ENCODE measurements at regions not wholly inside any gene's neighbourhood (a gene's known extent, or its start where the extent isn't known, plus 50 kb on each side); places are given as distances from the start of the nearest gene placed in this dataset.
"Not testable (repeated sequence)": the region's sequence is repeated elsewhere in the genome, so short reads cannot be mapped to it uniquely, and the experiment has no call there.

DNA sequence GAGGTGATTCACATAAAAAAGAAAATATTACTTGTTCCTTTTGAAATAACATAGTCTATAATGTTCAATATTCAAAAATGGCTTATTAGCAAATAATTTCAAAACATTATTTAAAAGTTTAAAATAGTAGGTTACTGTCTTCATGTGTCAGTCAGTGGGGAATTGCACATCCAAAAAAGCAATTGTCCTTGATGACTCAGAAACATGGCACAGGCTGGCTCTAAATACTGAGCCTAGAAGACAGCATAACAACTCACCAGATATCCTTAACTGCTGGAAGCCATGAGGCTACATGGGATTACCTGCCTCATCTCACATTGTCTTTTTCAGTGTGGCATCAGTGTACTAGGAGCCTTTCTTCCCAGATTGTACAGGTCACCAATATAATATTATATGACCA, 439.5 kb upstream of the RGMB start:
- H3K36me3 ChIP-seq = no peaks in the 10 kb centered on the region
- no peak overlapping the region for H3K4me3 ChIP-seq
- no peak overlapping the region for H3K27ac ChIP-seq
- intact Hi-C loops (cut with DNase I; ENCODE audit: low total_unique reads) = no loop called here
- no peaks in the 10 kb centered on the region for H3K27me3 ChIP-seq
- H3K4me1 ChIP-seq = no peaks in the 10 kb centered on the region
- no peak for DNase-seq
- H3K9me3 ChIP-seq = no peaks in the 10 kb centered on the region
- no peak for TF ChIP-seq POLR2A (IDR thresholded peaks at IDR 0.05)
- TF ChIP-seq, protein P1, sequence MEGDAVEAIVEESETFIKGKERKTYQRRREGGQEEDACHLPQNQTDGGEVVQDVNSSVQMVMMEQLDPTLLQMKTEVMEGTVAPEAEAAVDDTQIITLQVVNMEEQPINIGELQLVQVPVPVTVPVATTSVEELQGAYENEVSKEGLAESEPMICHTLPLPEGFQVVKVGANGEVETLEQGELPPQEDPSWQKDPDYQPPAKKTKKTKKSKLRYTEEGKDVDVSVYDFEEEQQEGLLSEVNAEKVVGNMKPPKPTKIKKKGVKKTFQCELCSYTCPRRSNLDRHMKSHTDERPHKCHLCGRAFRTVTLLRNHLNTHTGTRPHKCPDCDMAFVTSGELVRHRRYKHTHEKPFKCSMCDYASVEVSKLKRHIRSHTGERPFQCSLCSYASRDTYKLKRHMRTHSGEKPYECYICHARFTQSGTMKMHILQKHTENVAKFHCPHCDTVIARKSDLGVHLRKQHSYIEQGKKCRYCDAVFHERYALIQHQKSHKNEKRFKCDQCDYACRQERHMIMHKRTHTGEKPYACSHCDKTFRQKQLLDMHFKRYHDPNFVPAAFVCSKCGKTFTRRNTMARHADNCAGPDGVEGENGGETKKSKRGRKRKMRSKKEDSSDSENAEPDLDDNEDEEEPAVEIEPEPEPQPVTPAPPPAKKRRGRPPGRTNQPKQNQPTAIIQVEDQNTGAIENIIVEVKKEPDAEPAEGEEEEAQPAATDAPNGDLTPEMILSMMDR (IDR thresholded peaks at IDR 0.05) = no peak

- intact Hi-C loops (cut with DNase I; ENCODE audit: low total_unique reads) = no loop called here
- no peak overlapping the region for H3K4me3 ChIP-seq
- H3K27ac ChIP-seq = no peak overlapping the region
- no peak for TF ChIP-seq POLR2A (IDR thresholded peaks at IDR 0.05)
- TF ChIP-seq, protein P1 (IDR thresholded peaks at IDR 0.05) = no peak
- no peaks in the 10 kb centered on the region for H3K4me1 ChIP-seq
- no peaks in the 10 kb centered on the region for H3K36me3 ChIP-seq
- no peaks in the 10 kb centered on the region for H3K27me3 ChIP-seq
- no peak for DNase-seq
- no peaks in the 10 kb centered on the region for H3K9me3 ChIP-seq
These were observed 438.5 kb upstream of the RGMB start for GRCh38 chr5:98334946-98335345.

DNA sequence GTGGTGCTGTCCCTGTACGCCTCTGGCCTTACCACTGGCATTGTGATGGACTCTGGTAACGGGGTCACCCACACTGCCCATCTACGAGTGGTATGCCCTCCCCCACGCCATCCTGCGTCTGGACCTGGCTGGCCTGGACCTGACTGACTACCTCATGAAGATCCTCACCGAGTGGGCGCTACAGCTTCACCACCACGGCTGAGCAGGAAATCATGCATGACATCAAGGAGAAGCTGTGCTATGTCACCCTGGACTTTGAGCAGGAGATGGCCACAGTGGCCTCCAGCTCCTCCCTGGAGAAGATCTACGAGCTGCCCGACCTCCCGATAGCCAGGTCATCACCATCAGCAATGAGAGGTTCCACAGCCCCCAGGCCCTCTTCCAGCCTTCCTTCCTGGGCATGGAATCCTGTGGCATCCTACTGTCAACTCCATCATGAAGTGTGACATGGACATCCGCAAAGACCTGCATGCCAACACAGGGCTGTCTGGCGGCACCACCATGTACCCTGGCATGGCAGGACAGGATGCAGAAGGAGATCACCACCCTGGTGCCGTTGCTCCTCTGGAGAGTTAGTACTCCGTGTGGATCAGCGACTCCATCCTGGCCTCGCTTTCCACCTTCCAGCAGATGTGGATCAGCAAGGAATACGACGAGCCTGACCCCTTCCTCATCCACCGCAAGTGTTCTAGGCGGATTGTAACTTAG, 434.2 kb upstream of the RGMB start:
- no peaks in the 10 kb centered on the region for H3K9me3 ChIP-seq
- no peaks in the 10 kb centered on the region for H3K36me3 ChIP-seq
- TF ChIP-seq POLR2A (IDR thresholded peaks at IDR 0.05) = no peak
- TF ChIP-seq, protein P1 (IDR thresholded peaks at IDR 0.05) = no peak
- no peaks in the 10 kb centered on the region for H3K27me3 ChIP-seq
- intact Hi-C loops (cut with DNase I; ENCODE audit: low total_unique reads) = no loop called here
- H3K4me3 ChIP-seq = no peak overlapping the region
- no peak overlapping the region for H3K27ac ChIP-seq
- H3K4me1 ChIP-seq = no peaks in the 10 kb centered on the region
- DNase-seq = no peak

- no peaks in the 10 kb centered on the region for H3K36me3 ChIP-seq
- no peaks in the 10 kb centered on the region for H3K27me3 ChIP-seq
- TF ChIP-seq POLR2A (IDR thresholded peaks at IDR 0.05) = no peak
- TF ChIP-seq, protein P1 (IDR thresholded peaks at IDR 0.05) = no peak
- no peak overlapping the region for H3K27ac ChIP-seq
- no peak for DNase-seq
- intact Hi-C loops (cut with DNase I; ENCODE audit: low total_unique reads) = no loop called here
- no peak overlapping the region for H3K4me3 ChIP-seq
- H3K9me3 ChIP-seq = no peaks in the 10 kb centered on the region
- no peaks in the 10 kb centered on the region for H3K4me1 ChIP-seq
These were observed 432.1 kb upstream of the RGMB start for GRCh38 chr5:98341038-98342032.

DNA sequence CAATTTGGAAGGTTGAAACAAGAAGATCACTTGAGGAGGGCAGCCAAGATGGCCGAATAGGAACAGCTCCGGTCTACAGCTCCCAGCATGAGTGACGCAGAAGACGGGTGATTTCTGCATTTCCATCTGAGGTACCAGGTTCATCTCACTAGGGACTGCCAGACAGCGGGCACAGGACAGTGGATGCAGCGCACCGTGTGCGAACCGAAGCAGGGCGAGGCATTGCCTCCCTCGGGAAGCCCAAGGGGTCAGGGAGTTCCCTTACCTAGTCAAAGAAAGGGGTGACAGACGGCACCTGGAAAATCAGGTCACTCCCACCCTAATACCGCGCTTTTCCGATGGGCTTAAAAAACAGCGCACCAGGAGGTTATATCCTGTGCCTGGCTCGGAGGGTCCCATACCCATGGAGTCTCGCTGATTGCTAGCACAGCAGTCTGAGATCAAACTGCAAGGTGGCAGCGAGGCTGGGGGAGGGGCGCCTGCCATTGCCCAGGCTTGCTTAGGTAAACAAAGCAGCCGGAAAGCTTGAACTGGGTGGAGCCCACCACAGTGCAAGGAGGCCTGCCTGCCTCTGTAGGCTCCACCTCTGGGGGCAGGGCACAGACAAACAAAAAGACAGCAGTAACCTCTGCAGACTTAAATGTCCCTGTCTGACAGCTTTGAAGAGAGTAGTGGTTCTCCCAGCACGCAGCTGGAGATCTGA, 430.4 kb upstream of the RGMB start:
- intact Hi-C loops (cut with DNase I; ENCODE audit: low total_unique reads); H3K9me3 ChIP-seq; H3K4me1 ChIP-seq; H3K36me3 ChIP-seq; H3K27me3 ChIP-seq; DNase-seq; H3K27ac ChIP-seq; H3K4me3 ChIP-seq: not testable (repeated sequence)

Measured in uterus (tissue), 3 donors.